ENCODE measurements at regions not wholly inside any gene's neighbourhood (a gene's known extent, or its start where the extent isn't known, plus 50 kb on each side); places are given as distances from the start of the nearest gene placed in this dataset.
"Not testable (repeated sequence)": the region's sequence is repeated elsewhere in the genome, so short reads cannot be mapped to it uniquely, and the experiment has no call there.

DNA sequence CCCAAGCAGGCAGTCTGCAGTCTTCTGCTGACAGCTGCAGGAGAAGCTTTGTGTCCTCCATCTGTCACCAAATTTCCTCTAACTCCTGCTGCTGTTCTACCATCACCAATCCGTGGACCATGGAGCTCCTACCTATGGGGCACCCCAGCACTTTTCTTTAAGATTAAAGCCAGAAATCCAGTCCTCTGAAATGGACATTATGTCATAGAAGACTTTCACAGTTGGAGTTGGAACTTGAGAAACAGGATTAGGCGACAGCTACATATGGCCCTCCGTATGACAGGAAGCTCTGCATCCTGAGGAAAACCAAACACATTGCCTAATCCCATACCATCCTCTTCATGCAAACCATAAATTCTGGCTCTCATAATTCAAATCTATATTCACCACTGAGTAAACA, 470.6 kb upstream of the GALNTL6 start:
- no peak for DNase-seq (ENCODE audit: low spot score)
- in situ Hi-C loops (cut with MboI; ENCODE audit: low pct_unique_long_range_greater_than_20kb, low sequenced_read_pairs, unreplicated experiment), result no loop called here
- TF ChIP-seq, protein P1, sequence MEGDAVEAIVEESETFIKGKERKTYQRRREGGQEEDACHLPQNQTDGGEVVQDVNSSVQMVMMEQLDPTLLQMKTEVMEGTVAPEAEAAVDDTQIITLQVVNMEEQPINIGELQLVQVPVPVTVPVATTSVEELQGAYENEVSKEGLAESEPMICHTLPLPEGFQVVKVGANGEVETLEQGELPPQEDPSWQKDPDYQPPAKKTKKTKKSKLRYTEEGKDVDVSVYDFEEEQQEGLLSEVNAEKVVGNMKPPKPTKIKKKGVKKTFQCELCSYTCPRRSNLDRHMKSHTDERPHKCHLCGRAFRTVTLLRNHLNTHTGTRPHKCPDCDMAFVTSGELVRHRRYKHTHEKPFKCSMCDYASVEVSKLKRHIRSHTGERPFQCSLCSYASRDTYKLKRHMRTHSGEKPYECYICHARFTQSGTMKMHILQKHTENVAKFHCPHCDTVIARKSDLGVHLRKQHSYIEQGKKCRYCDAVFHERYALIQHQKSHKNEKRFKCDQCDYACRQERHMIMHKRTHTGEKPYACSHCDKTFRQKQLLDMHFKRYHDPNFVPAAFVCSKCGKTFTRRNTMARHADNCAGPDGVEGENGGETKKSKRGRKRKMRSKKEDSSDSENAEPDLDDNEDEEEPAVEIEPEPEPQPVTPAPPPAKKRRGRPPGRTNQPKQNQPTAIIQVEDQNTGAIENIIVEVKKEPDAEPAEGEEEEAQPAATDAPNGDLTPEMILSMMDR (IDR thresholded peaks at IDR 0.05; ENCODE audit: extremely low read depth, insufficient read depth, missing control alignments), result no peak

DNA sequence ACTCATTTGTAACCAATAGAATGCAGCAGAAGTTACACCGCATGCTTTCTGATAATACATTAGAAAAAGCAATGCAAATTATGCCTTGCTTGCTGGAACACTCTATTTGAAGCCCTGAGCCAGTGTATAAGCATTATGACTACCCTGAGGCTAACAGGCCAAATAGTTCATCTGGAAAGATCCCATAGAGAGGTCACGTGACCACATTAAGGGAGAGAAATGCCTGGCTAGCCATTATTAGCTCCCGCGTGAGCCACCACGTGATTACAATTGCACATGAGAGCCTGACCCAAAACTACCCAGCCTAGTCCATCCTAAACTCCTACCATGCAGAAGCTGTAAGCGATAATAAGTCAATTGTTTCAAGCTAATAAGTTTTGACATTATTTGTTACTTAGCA, 472.9 kb upstream of the GALNTL6 start:
- TF ChIP-seq, protein P1 (IDR thresholded peaks at IDR 0.05; ENCODE audit: extremely low read depth, insufficient read depth, missing control alignments), result no peak
- in situ Hi-C loops (cut with MboI; ENCODE audit: low pct_unique_long_range_greater_than_20kb, low sequenced_read_pairs, unreplicated experiment), result no loop called here
- no peak for DNase-seq (ENCODE audit: low spot score)

DNA sequence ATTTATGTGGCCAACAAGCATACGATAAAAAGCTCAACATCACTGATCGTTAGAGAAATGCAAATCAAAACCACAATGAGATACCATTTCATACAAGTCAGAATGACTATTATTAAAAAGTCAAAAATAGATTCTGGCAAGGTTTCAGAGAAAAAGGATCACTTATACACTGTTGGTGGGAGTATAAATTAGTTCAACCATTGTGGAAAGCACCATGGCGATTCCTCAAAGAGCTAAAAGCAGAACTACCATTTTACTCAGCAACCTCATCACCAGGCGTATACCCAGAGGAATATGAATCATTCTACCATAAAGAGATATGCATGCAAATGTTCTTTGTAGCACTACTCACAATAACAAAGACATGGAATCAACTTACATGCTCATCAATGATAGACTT, 478.7 kb upstream of the GALNTL6 start:
- DNase-seq (ENCODE audit: low spot score), result no peak
- TF ChIP-seq, protein P1 (IDR thresholded peaks at IDR 0.05; ENCODE audit: extremely low read depth, insufficient read depth, missing control alignments), result no peak
- in situ Hi-C loops (cut with MboI; ENCODE audit: low pct_unique_long_range_greater_than_20kb, low sequenced_read_pairs, unreplicated experiment), result no loop called here

DNA sequence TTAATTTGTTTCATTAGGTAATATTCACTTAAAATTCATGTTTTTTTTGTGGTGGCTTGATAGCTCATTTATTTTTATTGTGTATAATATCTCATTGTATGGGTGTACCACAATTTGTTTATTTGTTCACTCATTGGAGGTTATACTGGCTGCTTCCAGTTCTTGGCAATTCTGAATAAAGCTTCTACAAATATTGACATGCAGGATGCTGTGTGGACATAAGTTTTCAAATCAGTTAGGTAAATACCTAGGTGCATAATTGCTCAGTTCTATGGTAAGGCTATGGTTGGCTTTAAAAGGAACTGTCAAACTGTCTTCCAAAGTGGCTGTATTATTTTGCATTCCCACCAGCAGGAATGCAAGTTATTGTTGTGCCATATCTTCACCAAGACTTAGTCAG, 504.5 kb upstream of the GALNTL6 start:
- no peak for DNase-seq (ENCODE audit: low spot score)
- TF ChIP-seq, protein P1 (IDR thresholded peaks at IDR 0.05; ENCODE audit: extremely low read depth, insufficient read depth, missing control alignments), result no peak
- in situ Hi-C loops (cut with MboI; ENCODE audit: low pct_unique_long_range_greater_than_20kb, low sequenced_read_pairs, unreplicated experiment), result no loop called here

DNA sequence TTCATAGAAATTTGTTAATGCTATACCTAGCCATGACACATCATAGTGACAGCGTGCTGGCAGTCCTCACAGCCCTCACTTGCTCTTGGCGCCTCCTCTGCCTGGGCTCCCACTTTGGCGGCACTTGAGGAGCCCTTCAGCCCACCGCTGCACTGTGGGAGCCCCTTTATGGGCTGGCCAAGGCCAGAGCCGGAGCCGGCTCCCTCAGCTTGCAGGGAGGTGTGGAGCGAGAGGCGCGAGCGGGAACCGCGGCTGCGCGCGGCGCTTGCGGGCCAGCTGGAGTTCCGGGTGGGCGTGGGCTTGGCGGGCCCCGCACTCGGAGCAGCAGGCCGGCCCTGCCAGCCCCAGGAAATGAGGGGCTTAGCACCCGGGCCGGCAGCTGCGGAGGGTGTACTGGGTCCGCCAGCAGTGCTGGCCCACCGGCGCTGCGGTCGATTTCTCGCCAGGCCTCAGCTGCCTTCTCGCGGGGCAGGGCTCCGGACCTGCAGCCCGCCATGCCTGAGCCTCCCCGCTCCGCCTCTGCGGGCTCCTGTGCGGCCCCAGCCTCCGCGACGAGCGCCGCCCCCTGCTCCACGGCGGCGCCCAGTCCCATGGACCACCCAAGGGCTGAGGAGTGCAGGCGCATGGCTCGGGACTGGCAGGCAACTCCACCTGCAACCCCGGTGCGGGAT, 515.0 kb upstream of the GALNTL6 start:
- in situ Hi-C loops (cut with MboI; ENCODE audit: low pct_unique_long_range_greater_than_20kb, low sequenced_read_pairs, unreplicated experiment); DNase-seq (ENCODE audit: low spot score): not testable (repeated sequence)

DNA sequence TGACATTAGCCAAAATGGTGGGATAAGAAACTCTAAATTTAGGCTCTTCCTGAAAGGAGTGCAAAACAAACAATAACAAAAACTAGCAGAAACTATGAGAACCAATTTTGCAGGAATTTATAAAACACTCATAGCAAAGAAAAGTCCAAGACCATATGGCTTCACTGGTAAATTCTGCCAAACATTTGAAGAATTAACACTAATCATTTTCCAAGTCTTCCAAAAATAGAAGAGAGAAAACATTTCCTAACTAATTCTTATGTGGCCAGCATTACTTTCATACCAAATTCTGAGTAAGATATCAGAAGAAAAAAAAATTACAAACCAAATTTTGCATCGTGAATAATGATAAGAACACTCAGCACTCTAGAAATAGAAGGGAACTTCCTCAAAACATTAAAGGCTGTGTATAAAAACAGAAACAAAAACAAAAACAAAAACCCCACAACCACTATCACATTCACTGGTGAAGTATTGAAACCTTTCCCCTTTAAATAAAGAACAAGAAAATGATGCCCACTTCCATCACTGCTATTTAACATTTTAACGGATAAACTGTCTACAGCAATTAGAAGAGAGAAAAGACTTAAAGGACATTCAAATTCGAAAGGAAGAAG, 524.3 kb upstream of the GALNTL6 start:
- TF ChIP-seq, protein P1 (IDR thresholded peaks at IDR 0.05; ENCODE audit: extremely low read depth, insufficient read depth, missing control alignments), result no peak
- DNase-seq (ENCODE audit: low spot score), result no peak
- in situ Hi-C loops (cut with MboI; ENCODE audit: low pct_unique_long_range_greater_than_20kb, low sequenced_read_pairs, unreplicated experiment), result no loop called here

DNA sequence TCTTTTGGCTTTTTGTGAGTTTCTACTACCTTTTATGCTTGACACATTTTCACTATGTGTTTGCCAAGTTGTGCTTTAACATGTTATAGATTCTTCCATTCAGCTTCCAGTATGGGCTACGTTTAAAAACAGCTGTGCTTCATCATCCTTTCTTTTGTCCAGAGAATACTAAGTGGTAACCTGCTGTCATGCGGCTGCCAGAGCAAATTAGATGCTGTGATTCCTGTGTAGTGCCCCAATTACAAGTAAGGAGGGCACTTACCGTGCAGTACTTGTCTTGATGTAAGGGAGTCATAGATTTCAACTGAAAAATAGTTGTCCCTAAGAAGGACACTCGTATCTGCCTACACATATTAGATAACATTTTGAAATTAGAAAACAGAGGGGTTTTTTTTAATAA, 531.8 kb upstream of the GALNTL6 start:
- TF ChIP-seq, protein P1 (IDR thresholded peaks at IDR 0.05; ENCODE audit: extremely low read depth, insufficient read depth, missing control alignments), result no peak
- DNase-seq (ENCODE audit: low spot score), result no peak
- in situ Hi-C loops (cut with MboI; ENCODE audit: low pct_unique_long_range_greater_than_20kb, low sequenced_read_pairs, unreplicated experiment), result no loop called here

Data from GM13977 (cell line).